Activated naive CD4-positive, alpha-beta T cell treated with anti-CD3 and anti-CD28 coated beads, Interleukin-2, amount 50 U/mL, for 72 hours (primary cell): ENCODE measurements at regions not wholly inside any gene's neighbourhood (a gene's known extent, or its start where the extent isn't known, plus 50 kb on each side); places are given as distances from the start of the nearest gene placed in this dataset.

Source experiments
- ATAC-seq, 2 donors: fragments of 150-1000 bp; cut with Tn5 transposase; 2 replicates each; pipeline ENCODE4 v1.10.0; 2021; ENCODE audit warnings: mild to moderate bottlenecking in 2 of 2, moderate library complexity in 2 of 2
- DNase-seq, 2 donors: peaks; one replicate each; pipeline ENCODE4 v3.0.0; 2021 to 2022; ENCODE audit warnings: low spot score in 2 of 2
- H3K27ac Mint-ChIP-seq, 2 donors: one replicate each; pipeline ENCODE4 v1.8.0; 2022; ENCODE audit warnings: mild to moderate bottlenecking in 2 of 2, mixed read lengths in 2 of 2
- H3K36me3 Mint-ChIP-seq, 2 donors: one replicate each; pipeline ENCODE4 v1.8.0; 2022; ENCODE audit warnings: mixed read lengths in 2 of 2
- H3K9me3 Mint-ChIP-seq, 2 donors: one replicate each; pipeline ENCODE4 v1.8.0; 2022; ENCODE audit warnings: mixed read lengths in 2 of 2

GRCh38 chrX:13923845-13924244, 105.8 kb downstream of the GEMIN8 start:
- ATAC-seq (no peak), DNase-seq (no peak)
- Mint-ChIP-seq H3K36me3 (no peaks in the 10 kb centered on the region), H3K9me3 (no peaks in the 10 kb centered on the region), H3K27ac (no peak overlapping the region)

GRCh38 chrX:13923289-13923688, 106.4 kb upstream of the GPM6B start:
- H3K9me3 Mint-ChIP-seq: no peaks in the 10 kb centered on the region
- H3K27ac Mint-ChIP-seq: no peak overlapping the region
- ATAC-seq (no peak), DNase-seq (no peak)
- no peaks in the 10 kb centered on the region for H3K36me3 Mint-ChIP-seq

- DNase-seq (no peak), ATAC-seq (no peak)
- Mint-ChIP-seq H3K36me3 (no peaks in the 10 kb centered on the region), H3K9me3 (no peaks in the 10 kb centered on the region), H3K27ac (no peak overlapping the region)
These were observed 100.6 kb upstream of the GPM6B start for GRCh38 chrX:13917507-13917906.

- Mint-ChIP-seq H3K9me3 (no peaks in the 10 kb centered on the region), H3K27ac (no peak overlapping the region), H3K36me3 (no peaks in the 10 kb centered on the region)
- DNase-seq (no peak), ATAC-seq (no peak)
These were observed 94.7 kb upstream of the GPM6B start for GRCh38 chrX:13911586-13911985.

- Mint-ChIP-seq H3K9me3 (no peaks in the 10 kb centered on the region), H3K27ac (no peak overlapping the region), H3K36me3 (no peaks in the 10 kb centered on the region)
- ATAC-seq (no peak), DNase-seq (no peak)
These were observed 89.2 kb upstream of the GPM6B start for GRCh38 chrX:13906093-13906492.

GRCh38 chrX:13903405-13903804, 86.5 kb upstream of the GPM6B start:
- Mint-ChIP-seq H3K36me3 (no peaks in the 10 kb centered on the region), H3K9me3 (no peaks in the 10 kb centered on the region), H3K27ac (no peak overlapping the region)
- ATAC-seq (no peak), DNase-seq (no peak)

GRCh38 chrX:13902406-13902805, 85.5 kb upstream of the GPM6B start:
- no peak overlapping the region for H3K27ac Mint-ChIP-seq
- no peaks in the 10 kb centered on the region for H3K36me3 Mint-ChIP-seq
- ATAC-seq: no peak
- H3K9me3 Mint-ChIP-seq: no peaks in the 10 kb centered on the region
- DNase-seq: no peak

GRCh38 chrX:13901354-13901753, 84.5 kb upstream of the GPM6B start:
- Mint-ChIP-seq H3K27ac (no peak overlapping the region), H3K9me3 (no peaks in the 10 kb centered on the region), H3K36me3 (no peaks in the 10 kb centered on the region)
- ATAC-seq: no peak
- DNase-seq: no peak

- no peak for ATAC-seq
- Mint-ChIP-seq H3K36me3 (no peaks in the 10 kb centered on the region), H3K9me3 (no peaks in the 10 kb centered on the region), H3K27ac (no peak overlapping the region)
- no peak for DNase-seq
These were observed 83.5 kb upstream of the GPM6B start for GRCh38 chrX:13900351-13900750.

GRCh38 chrX:13899607-13900006, 82.7 kb upstream of the GPM6B start:
- DNase-seq (no peak), ATAC-seq (no peak)
- Mint-ChIP-seq H3K27ac (no peak overlapping the region), H3K9me3 (no peaks in the 10 kb centered on the region), H3K36me3 (no peaks in the 10 kb centered on the region)

GRCh38 chrX:13898603-13899002, 81.7 kb upstream of the GPM6B start:
- no peaks in the 10 kb centered on the region for H3K36me3 Mint-ChIP-seq
- ATAC-seq (peak; percentile 72 to 92), DNase-seq (no peak)

GRCh38 chrX:13898083-13898482, 81.2 kb upstream of the GPM6B start:
- DNase-seq (no peak), ATAC-seq (no peak)

More at GRCh38 chrX:13898603-13899002, 81.7 kb upstream of the GPM6B start:
- Mint-ChIP-seq H3K27ac (peak overlapping the region in 1 of 2 donors; percentile 44), H3K9me3 (no peaks in the 10 kb centered on the region)

GRCh38 chrX:13897566-13897965, 80.7 kb upstream of the GPM6B start:
- DNase-seq: no peak
- no peak overlapping the region for H3K27ac Mint-ChIP-seq
- ATAC-seq: no peak
- no peaks in the 10 kb centered on the region for H3K36me3 Mint-ChIP-seq
- H3K9me3 Mint-ChIP-seq: no peaks in the 10 kb centered on the region

More at GRCh38 chrX:13898083-13898482, 81.2 kb upstream of the GPM6B start:
- Mint-ChIP-seq H3K9me3 (no peaks in the 10 kb centered on the region), H3K36me3 (no peaks in the 10 kb centered on the region), H3K27ac (no peak overlapping the region)

- H3K36me3 Mint-ChIP-seq: no peaks in the 10 kb centered on the region
- H3K27ac Mint-ChIP-seq: no peak overlapping the region
- DNase-seq (no peak), ATAC-seq (no peak)
- no peaks in the 10 kb centered on the region for H3K9me3 Mint-ChIP-seq
These were observed 78.1 kb upstream of the GPM6B start for GRCh38 chrX:13894888-13895565.

GRCh38 chrX:13893826-13894225, 76.9 kb upstream of the GPM6B start:
- DNase-seq: no peak
- Mint-ChIP-seq H3K36me3 (no peaks in the 10 kb centered on the region), H3K9me3 (no peaks in the 10 kb centered on the region), H3K27ac (no peak overlapping the region)
- no peak for ATAC-seq

- no peak overlapping the region for H3K27ac Mint-ChIP-seq
These were observed 76.0 kb upstream of the GPM6B start for GRCh38 chrX:13892856-13893255.

GRCh38 chrX:13891377-13892140, 74.7 kb upstream of the GPM6B start:
- Mint-ChIP-seq H3K36me3 (no peaks in the 10 kb centered on the region), H3K9me3 (no peaks in the 10 kb centered on the region), H3K27ac (no peak overlapping the region)
- ATAC-seq (no peak), DNase-seq (no peak)

More at GRCh38 chrX:13892856-13893255, 76.0 kb upstream of the GPM6B start:
- no peaks in the 10 kb centered on the region for H3K36me3 Mint-ChIP-seq
- ATAC-seq: no peak
- no peak for DNase-seq
- H3K9me3 Mint-ChIP-seq: no peaks in the 10 kb centered on the region

GRCh38 chrX:13890806-13891205, 73.9 kb upstream of the GPM6B start:
- no peak for ATAC-seq
- H3K36me3 Mint-ChIP-seq: no peaks in the 10 kb centered on the region
- no peaks in the 10 kb centered on the region for H3K9me3 Mint-ChIP-seq
- H3K27ac Mint-ChIP-seq: no peak overlapping the region
- DNase-seq: no peak
